ENCODE measurements at regions not wholly inside any gene's neighbourhood (a gene's known extent, or its start where the extent isn't known, plus 50 kb on each side); places are given as distances from the start of the nearest gene placed in this dataset.

DNA sequence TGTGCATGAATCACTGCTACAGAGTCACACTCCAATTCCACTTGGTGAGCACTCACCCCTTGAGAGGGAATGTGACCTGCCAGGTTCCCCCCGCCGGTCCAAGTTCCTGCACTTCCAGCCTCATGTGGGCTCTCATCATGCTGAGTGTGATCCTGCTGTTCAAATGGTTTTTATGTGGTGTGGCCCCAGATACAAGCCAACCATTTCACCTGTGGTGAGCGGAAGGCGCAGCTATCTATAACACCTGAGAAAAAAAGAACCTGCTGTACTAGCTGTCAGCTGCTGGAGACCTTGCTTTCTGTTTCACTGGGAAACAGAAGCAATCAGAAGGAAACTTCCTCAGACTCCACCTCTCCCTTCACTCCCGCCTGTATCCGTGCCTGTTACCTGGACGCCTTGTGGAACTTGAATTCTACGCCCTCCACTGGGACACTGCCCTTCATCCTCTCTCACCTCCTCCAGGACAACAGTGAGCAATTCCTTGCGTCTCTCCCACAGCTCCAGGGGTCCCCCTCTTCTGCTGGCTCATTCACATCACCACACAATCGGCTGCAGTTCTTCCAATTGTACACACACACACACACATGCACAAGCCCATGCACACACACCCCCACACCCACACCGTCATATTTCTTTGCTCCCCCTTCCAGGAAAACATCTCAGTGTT, 64.4 kb upstream of the RPL11 start:
- 87 to 89% methylated on average over 7 to 11 of the region's 11 CpGs for WGBS, 2 experiments (ENCODE audit: insufficient coverage in 1 of 2, insufficient read length in 1 of 2)
- H3K4me3 ChIP-seq (ENCODE audit: low read length), result no peak overlapping the region
- no peaks in the 10 kb centered on the region for H3K27me3 ChIP-seq (ENCODE audit: control insufficient read depth, insufficient read depth, low read length, poor library complexity, severe bottlenecking)
- Mint-ChIP-seq H3K27ac (no peak overlapping the region), H3K27me3 (ENCODE audit: insufficient read depth) (peaks cover 1% of the 10 kb centered on the region), H3K4me1 (peaks cover 18% of the 10 kb centered on the region), H3K4me3 (no peak overlapping the region), H3K9me3 (no peaks in the 10 kb centered on the region), H3K36me3 (ENCODE audit: low read depth) (no peaks in the 10 kb centered on the region)
- H3K9ac ChIP-seq (ENCODE audit: extremely low read depth, low read length, poor library complexity, severe bottlenecking), result no peak overlapping the region
- no peaks in the 10 kb centered on the region for H3K4me1 ChIP-seq (ENCODE audit: control insufficient read depth, insufficient read depth, low read length)
- no peak overlapping the region for H3K27ac ChIP-seq (ENCODE audit: low read depth, low read length)
- no peak for TF ChIP-seq CTCF (conservative IDR thresholded peaks at IDR 0.05)
- DNase-seq, result no peak
- no peaks in the 10 kb centered on the region for H3K9me3 ChIP-seq (ENCODE audit: control insufficient read depth, low read length)
- H3K36me3 ChIP-seq (ENCODE audit: control insufficient read depth, insufficient read depth, low read length), result no peaks in the 10 kb centered on the region

- Mint-ChIP-seq H3K27ac (no peak overlapping the region), H3K9me3 (no peaks in the 10 kb centered on the region), H3K4me3 (no peak overlapping the region), H3K27me3 (ENCODE audit: insufficient read depth) (peaks cover 2% of the 10 kb centered on the region), H3K4me1 (peaks cover 18% of the 10 kb centered on the region), H3K36me3 (ENCODE audit: low read depth) (no peaks in the 10 kb centered on the region)
- WGBS, 2 experiments (ENCODE audit: insufficient coverage in 1 of 2, insufficient read length in 1 of 2), result 91% methylated on average over 1 of the region's 1 CpG; no CpG with 5 or more reads in 1 of the 2 experiments
- no peak for TF ChIP-seq CTCF (conservative IDR thresholded peaks at IDR 0.05)
- H3K4me1 ChIP-seq (ENCODE audit: control insufficient read depth, insufficient read depth, low read length), result no peaks in the 10 kb centered on the region
- no peaks in the 10 kb centered on the region for H3K36me3 ChIP-seq (ENCODE audit: control insufficient read depth, insufficient read depth, low read length)
- no peak overlapping the region for H3K9ac ChIP-seq (ENCODE audit: extremely low read depth, low read length, poor library complexity, severe bottlenecking)
- no peak for DNase-seq
- no peak overlapping the region for H3K4me3 ChIP-seq (ENCODE audit: low read length)
- no peaks in the 10 kb centered on the region for H3K27me3 ChIP-seq (ENCODE audit: control insufficient read depth, insufficient read depth, low read length, poor library complexity, severe bottlenecking)
- H3K27ac ChIP-seq (ENCODE audit: low read depth, low read length), result no peak overlapping the region
- no peaks in the 10 kb centered on the region for H3K9me3 ChIP-seq (ENCODE audit: control insufficient read depth, low read length)
Measured at GRCh38 chr1:23625929-23626535, 65.6 kb upstream of the RPL11 start.

DNA sequence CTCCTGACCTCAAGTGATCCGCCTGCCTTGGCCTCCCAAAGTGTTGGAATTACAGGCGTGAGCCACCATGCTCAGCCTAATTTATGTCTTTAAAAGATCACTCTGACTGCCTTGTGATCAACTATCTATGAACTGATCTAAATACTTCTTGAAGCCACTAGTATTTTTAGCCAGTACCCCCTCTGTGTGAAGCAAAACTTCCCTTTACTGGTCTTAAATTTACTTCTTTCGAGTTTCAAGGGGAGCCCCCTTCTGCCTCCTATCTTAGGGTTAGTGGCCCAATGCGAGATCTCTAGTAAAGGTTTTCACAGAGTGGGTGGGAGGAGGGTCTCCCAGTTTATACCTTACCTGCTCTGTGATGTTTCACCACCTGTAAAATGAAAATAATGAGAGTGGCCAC, 66.1 kb upstream of the RPL11 start:
- no peak for DNase-seq
- Mint-ChIP-seq H3K9me3 (no peaks in the 10 kb centered on the region), H3K4me1 (peaks cover 23% of the 10 kb centered on the region), H3K36me3 (ENCODE audit: low read depth) (no peaks in the 10 kb centered on the region), H3K4me3 (no peak overlapping the region), H3K27me3 (ENCODE audit: insufficient read depth) (peaks cover 6% of the 10 kb centered on the region), H3K27ac (no peak overlapping the region)
- no peaks in the 10 kb centered on the region for H3K36me3 ChIP-seq (ENCODE audit: control insufficient read depth, insufficient read depth, low read length)
- no peak overlapping the region for H3K27ac ChIP-seq (ENCODE audit: low read depth, low read length)
- peaks cover 3% of the 10 kb centered on the region for H3K27me3 ChIP-seq (ENCODE audit: control insufficient read depth, insufficient read depth, low read length, poor library complexity, severe bottlenecking)
- no peaks in the 10 kb centered on the region for H3K9me3 ChIP-seq (ENCODE audit: control insufficient read depth, low read length)
- 92% methylated on average over 4 of the region's 4 CpGs for WGBS, 2 experiments (ENCODE audit: insufficient coverage in 1 of 2, insufficient read length in 1 of 2)
- H3K4me1 ChIP-seq (ENCODE audit: control insufficient read depth, insufficient read depth, low read length), result no peaks in the 10 kb centered on the region
- no peak overlapping the region for H3K9ac ChIP-seq (ENCODE audit: extremely low read depth, low read length, poor library complexity, severe bottlenecking)
- no peak for TF ChIP-seq CTCF (conservative IDR thresholded peaks at IDR 0.05)
- no peak overlapping the region for H3K4me3 ChIP-seq (ENCODE audit: low read length)

Data from endodermal cell (in vitro differentiated cells).